Stimulated activated CD4-positive, alpha-beta T cell treated with anti-CD3 and anti-CD28 coated beads, Interleukin-1b, Interleukin-23, amount 100 ng/mL, for 4 hours (primary cell): ENCODE measurements at regions not wholly inside any gene's neighbourhood (a gene's known extent, or its start where the extent isn't known, plus 50 kb on each side); places are given as distances from the start of the nearest gene placed in this dataset.
"Not testable (repeated sequence)": the region's sequence is repeated elsewhere in the genome, so short reads cannot be mapped to it uniquely, and the experiment has no call there.

Experiments used
- DNase-seq, 2 donors: peaks; one replicate each; pipeline ENCODE4 v3.0.0-alpha.2; 2020; ENCODE audit warnings: low read depth in 2 of 2

DNA sequence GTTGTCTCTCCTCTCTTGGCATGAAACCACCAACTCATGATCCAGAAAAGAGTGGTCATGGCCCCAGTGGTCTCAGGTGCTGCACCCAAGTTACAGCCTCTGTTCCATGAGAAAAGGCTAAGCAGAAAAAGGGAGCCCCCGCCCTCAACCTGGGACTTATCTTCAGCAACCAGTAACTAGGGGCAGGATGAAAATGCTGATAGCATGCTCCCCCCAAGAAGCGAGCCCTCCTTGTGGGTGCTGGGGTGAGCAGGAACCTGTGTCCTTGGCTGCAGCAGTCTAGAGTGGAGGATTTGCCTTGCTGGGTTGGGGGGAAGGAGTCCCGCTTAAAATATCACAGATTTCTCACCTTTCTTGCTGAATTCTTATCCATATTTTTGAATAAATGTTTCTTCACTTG lies 490.0 kb downstream of the SUCLG1 start:
- no peak for DNase-seq

DNA sequence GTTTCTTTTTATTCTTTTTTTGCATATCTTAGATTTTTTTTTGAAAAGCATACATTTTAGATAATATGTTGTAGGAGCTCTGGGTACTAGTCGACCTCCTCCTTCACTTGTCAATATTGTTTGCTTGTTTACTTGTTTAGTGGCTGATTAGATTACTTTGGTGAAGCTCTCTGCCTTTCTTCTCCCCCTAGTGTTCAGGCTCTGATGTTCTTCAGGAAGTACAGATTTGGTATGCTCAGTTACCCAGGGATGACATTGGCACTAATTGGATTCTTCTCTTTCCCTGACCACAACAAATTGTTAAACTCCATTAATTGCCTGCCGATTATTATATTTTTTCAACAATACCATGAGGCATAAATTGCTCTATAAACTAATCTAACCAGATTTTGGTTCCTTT lies 491.2 kb downstream of the SUCLG1 start:
- no peak for DNase-seq

DNA sequence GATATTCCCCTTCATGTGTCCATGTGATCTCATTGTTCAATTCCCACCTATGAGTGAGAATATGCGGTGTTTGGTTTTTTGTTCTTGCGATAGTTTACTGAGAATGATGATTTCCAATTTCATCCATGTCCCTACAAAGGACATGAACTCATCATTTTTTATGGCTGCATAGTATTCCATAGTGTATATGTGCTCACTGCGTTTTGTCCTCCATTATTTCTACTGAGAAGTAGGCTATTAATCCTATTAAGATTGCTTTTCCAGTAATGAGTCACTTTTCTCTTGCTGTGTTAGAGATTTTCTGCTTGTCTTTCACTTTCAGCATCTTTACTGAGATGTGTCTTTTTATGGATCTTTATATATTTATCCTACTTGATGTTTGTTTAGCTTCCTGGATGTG lies 492.1 kb downstream of the SUCLG1 start:
- not testable (repeated sequence) for DNase-seq

DNA sequence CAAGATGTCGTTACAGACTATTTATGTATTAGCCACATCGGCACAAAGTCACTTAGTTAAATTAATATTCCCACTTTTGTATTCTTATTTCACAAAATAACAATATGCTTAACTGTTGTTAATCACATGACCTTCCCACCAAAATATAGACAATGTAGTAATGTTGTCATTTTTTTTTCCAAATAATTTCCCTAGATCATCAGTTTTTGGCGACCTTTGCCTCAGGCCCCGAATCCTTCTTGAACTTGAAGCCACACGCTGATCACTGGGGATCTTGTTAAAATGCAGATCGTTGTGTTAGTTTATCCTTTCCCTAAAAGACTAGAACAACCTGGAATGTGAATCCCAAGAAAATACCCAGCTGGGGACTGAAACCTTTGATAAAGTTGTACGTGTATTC lies 497.6 kb downstream of the SUCLG1 start:
- no peak for DNase-seq

DNA sequence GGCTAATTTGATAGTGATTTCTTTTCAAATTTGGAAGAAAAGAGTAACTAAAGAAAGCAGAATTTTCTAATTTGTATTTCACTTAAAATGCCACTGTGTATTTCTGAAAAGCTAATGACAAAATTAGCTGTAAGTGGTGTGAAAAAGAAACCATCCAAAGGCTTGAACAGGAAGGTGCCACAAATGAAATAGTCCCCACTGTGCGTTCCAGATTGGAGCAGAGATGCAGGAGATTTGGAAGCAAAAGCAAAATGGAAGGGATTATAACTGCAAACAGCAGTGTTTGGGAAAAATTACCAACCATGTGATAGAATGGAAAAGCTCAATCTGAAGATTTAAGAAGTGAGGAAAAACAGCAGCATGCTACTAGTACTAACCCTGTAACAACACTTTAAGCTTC lies 498.7 kb downstream of the SUCLG1 start:
- no peak for DNase-seq

DNA sequence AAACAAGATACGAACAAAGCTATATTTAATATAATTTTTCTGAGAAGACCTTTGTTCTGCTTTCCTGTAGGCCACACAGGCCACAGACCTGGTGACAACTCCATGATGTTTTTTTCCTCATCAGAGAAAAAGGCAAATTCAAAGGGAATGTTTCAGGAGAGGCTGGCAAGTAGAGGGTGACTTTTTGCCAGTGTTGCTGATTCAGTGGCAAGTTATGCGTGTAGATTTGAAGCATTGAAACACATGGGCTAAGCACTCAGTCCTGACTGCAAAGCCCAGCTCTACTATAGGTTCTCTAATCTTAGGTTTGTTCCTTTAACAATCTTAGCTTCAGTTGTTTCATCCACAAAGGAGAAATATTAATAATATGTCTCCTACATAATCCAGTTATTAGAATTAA lies 499.8 kb downstream of the SUCLG1 start:
- no peak for DNase-seq

DNA sequence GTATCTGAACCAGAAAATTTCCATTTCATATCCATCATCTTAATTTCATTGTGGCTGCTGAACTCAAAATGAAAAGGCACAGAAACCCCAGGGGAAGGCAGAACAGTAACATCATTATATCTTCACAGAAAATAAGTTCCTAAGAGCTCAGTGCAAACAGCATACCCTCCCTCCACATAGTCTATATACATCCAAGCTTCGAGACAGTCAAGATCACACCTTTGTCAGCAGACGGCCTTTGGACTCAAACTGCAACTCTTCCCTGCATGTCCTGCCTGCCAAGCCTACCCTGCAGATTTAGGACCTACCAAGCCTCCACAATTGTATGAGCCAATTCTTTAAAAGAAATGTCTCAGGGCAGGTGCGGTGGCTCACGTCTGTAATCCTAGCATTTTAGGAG lies 502.1 kb downstream of the SUCLG1 start:
- no peak for DNase-seq

DNA sequence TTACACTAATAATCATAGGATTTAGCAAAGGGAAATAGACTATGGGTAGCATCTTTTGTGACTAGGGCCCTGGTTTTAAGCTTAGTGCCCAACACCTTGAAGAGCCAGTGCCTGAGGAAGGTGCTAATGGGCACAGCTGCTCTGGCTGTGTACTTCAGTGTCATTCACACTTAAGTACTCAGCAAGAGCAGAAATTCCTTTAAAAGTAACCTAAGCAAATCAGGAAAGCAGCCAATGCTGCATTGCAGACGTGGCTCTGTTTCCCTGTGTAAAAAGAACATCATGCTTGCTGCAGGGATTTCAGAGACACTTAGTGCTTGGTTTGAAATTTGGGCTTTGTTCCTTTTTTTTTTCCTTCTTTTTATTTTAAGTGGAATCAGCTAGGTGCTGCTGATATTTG lies 505.4 kb downstream of the SUCLG1 start:
- no peak for DNase-seq

DNA sequence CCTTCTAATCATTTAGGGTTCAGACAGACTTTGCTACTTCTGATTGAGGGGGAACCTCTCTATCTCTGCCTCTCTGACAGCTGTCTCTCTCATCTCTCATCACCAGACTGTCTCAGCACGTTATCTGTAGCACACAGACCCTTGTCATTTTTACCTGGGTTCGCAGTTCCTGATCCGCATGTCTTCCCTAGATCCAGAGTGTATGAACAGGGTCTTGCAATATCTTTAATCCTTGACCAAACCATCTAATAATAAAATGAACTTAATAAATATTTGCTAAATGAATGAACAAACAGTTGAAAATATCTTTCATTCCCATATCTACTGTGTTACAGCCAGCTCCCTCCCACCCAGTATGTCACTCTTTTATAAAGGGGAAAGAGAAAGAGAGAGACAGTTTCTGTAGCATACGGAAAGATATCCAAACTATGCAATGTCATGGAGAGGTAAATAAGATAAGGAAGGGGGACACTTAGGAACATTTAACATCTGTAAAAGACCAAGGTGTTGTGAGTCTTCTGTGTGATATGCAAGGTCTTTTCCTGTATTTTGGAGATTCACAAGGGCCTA lies 507.6 kb downstream of the SUCLG1 start:
- no peak for DNase-seq

DNA sequence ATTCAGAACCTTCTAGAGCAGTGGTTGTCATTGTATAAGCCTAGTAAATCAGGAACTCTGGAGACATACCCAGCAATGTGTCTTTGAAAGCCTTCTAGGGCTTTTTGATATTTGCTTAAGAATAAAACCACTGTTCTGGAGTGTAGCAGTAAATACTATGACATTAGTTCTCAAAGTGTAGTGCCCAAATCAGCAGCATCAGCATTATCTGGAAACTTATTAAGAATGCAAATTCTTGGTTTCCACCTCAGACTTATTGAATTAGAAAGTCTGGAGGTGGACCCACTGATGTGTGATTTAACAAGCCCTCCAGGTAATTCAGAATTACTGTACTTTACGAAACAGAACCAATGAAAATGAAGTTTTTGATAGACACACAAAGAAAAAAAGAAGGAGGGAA lies 509.7 kb downstream of the SUCLG1 start:
- no peak for DNase-seq

DNA sequence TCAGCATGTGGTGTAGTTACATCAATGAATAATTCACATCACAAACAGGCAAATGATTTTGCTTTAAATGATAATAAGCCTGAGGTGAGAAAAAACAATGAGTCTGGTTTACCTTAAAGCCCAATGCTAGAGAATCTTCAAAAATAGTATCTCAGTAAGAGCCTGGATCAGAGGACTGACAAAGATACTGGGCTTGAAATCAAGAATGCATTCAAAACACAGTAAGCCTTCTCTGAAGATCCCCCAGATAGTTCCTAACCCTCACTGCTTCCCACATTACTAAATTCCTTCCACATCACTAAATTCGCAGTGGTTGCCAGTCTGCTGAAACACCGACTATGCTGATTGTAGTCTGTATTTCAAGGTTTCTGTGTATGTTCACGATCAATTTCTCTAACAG lies 514.9 kb downstream of the SUCLG1 start:
- no peak for DNase-seq

DNA sequence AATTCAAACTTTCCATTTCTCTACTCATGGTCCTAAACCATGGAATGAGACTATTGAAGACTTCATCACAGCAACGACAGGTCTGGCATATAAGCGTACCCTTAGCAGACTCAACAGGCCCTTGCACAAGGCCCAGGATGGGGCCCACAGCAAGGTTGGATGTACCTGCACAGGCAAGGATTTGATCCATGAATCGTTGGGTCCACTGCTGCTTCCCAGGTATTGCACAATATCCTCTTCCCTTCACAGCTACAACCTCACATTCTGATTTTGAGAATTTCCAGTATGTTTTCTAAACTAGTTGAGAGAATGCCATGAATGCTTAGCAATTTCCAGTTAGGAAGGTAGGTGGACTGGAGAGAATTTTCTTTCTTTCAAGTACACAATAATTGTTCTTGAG lies 515.8 kb downstream of the SUCLG1 start:
- no peak for DNase-seq

DNA sequence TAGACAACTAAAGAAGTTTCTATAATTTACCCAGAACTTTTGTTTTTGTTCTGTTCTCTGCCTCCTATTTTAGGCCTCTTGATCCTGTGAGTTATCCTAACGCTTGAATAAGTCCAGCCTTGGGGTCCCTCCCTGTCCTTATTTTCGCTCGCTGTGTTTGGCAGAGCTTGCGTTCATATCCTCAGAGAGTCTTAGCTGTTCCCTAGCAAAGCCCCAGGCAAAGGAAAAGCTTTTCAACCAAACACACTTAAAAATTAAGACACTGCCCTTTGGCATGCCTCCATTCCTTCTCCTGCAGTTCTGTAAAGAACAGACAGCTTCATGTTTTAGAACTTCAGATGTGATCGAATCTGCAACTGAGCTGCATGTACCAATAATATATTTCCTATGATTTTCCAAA lies 517.2 kb downstream of the SUCLG1 start:
- DNase-seq, result no peak

DNA sequence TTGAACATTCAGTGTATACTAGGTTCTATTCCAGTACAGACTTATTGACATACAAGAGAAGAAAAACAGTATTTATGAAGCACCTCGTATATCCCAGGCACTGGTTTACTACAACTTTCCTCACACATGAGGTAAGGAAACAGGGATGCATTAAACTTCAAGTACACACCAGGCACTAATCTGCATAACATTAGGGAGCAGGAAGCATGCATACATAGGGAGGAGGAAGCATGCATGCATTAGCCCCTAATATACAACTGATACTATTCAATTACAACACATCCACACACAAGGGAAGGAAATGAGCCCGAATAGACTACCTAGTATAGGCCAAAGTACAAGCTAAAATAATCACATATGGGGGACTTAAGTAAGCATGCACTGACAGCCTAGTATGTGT lies 525.3 kb downstream of the SUCLG1 start:
- no peak for DNase-seq

DNA sequence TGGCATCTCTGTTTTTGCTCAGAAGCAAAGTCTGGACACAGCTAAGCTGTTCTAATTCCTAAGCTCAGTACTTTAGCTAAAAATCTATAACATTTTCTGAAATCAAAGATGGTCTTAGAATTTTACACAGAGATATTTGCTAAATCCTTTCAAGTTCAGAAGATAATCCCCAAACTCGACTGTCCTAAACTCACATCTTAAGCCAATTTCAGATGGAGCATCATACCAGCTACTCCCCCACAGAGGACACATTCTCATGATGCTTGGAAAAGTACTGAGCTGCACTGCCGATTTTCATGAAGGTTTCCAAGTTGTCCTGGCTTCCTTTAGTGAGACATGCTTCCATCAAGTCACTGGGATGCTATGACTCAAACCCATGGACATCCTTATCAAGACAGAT lies 535.5 kb downstream of the SUCLG1 start:
- no peak for DNase-seq

DNA sequence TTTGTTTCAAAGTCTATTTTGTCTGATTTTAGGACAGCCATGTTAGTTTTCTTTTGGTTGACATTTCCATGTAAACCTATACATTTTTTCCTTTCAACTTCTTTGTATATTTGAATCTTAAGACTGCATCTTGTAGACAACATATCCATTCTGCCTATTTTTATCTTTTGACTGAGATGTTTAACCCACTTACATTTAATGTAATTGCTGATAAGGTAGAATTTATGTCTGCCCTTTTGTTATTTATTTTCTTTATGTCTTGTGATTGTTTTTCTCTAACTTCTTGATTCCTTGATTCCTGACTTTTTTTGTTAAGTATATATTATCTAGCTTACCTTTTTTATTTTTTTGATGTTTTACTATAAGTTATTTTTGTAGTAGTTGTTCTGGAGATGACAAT lies 542.5 kb downstream of the SUCLG1 start:
- DNase-seq, result no peak

DNA sequence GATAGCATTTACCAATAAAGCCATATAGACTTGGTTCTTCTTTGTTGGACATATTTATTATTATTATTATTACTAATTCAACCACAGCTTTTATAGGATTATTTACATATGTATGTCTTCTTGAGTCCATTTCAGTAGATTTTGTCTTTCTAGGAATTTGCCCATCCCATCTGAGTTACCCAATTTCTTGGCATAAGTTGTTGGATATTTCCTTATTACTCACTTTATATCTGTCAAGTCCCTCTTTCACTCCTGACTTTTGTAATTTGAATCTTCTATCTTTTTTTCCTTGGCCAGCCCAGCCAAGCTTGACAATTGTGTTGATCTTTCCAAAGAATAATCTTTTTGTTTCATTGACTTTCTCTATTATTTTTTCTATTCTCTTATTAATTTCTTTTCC lies 543.7 kb downstream of the SUCLG1 start:
- DNase-seq, result no peak

DNA sequence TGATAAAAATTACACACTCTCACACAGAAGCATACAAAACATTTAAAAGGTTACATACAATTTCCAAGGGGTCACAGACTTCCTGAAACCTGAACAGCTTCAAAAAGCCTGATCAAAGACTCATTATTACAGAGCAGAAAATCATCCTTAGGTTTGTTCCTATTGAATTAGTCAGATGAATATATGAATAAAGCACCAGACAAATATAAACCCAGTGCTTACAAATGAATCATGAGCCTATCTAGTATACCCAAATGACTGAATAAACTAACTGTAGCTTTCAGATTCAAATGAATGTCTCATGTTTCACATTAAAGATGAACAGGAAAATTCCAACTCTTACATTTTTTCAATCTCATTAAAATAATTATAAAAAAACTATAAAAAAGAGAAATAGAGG lies 550.3 kb downstream of the SUCLG1 start:
- no peak for DNase-seq

DNA sequence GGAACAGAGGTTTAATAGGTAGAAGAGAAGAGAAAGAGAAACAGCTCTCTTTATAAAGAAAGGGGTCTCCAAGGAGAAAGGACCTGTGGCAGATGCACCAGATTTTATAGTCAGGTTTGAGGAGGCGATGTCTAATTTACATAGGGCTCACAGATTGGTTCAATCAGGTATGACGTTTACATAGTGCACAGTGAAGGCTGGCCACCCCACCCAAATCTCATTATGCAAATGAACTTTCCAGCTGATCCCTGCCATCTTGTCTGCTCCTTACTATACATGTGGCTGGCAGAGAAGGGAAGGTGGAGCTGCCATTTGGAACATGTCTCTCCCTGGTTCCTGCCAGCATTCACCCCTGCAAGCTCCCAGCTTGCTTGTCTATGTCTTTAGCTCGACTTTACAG lies 557.8 kb downstream of the SUCLG1 start:
- no peak for DNase-seq

DNA sequence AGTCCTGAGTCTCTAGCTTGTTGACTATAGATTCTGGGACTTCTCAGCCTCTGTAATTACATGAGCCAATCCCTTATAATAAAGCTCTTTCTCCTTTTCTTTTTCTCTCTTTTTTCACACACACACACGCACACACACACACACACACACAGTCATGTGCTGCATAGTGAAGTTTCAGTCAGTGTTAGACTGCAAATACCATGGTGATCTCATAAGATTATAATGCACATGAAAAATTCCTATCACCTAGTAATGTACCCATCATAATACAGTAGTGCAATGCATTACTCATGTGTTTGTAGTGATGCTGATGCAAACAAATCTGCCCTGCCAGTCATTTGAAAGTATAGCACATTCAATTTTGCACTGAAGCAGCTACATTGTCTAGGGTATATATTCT lies 558.2 kb downstream of the SUCLG1 start:
- DNase-seq, result no peak

DNA sequence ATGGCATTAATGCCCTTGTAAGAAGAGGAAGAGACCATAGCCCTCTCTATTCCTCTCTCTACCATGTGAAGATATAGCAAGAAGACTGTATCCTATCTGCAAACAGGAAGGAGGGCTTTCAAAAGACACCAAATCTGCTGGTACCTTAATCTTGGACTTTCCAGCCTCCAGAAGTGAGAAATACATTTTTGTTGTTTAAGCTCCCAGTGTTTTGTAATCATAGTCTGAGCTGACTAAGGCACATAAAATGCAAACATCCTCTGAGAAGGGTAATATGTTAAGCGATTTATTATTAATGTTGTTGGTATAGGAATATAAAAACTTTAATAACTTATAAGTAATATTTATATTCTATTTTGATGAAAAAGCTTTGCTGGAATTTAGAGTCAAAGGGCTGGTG lies 559.8 kb downstream of the SUCLG1 start:
- no peak for DNase-seq

DNA sequence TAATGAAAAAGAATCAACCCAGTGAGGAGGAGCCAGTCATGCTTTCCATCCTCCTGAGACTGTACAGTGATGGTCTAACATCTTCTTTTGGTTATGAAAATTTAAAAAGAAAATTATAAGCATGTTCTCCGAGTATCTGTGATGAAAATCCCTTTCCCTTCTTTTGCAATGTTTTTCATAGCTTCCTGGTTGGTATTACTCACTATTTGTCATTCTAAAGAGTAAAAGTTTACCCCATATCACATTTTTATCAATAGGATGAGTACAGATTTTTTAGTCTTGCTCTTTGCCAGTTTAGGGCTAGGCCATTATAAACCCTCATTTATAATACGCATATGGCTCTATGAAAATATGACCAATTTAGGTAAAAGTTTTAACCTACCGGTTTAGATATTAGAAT lies 564.1 kb downstream of the SUCLG1 start:
- no peak for DNase-seq

DNA sequence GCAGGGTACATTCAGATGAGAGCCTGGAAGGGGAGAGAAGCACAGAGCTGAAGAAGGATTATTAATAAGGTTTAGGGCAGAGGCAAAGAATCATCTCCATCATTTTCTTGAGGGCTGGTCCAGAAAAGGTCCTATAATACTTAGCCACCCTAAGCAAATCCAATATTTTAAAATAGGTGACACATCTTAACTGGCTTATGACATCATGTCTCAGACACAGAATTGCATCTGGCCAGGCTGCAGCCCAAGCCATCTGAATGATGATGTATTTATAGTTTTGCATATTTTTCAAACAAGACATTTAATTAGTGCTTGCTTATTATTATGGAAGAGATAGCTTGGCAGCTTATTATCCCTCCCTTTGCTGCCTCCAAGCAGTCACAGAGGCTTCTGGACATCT lies 571.3 kb downstream of the SUCLG1 start:
- no peak for DNase-seq

DNA sequence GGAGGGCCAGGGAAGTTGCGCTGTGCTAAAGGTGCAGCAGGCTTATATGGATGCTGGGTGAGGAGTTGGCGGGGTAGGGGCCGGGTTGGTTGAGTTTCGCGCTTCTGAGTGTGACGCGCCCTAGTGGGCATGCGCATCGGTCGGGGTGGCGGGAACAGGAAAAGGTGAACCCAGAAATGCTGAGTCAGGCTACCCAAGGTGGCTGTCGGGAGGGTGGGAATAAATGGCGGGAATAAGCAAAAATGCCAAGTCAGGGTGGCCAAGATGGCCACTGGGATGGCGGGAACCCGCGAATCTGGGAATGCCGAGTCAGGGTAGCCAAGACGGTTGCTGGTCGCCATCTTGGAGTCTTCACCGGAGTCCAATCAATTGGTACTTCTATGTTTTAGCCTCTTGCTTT lies 580.0 kb downstream of the SUCLG1 start:
- no peak for DNase-seq

DNA sequence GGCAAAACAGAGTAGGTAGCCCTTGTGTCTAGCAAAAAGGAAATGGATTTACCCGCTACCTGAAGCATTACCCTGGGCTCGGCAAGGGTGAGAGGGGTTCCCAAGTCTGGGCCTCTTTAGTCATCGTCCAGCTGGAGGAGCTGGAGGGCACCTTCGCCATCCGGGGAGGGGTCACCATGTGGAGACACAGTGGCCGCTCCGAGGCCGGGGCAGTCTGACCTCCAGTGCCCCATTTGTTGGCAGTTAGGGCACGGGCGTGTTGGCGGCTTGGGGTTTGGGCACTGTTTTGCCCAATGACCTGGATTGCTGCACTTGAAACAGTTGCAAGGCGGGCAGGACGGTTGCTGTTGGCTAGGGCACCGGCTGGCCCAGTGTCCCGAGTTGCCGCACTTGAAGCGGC lies 581.8 kb downstream of the SUCLG1 start:
- DNase-seq, result not testable (repeated sequence)
